GM23338 (cell line): ENCODE measurements at regions not wholly inside any gene's neighbourhood (a gene's known extent, or its start where the extent isn't known, plus 50 kb on each side); places are given as distances from the start of the nearest gene placed in this dataset.

Experiments used
- ATAC-seq: fragments of 200-7000 bp; cut with Tn5 transposase; 3 replicates; pipeline ENCODE4 v1.9.1; 2020
- DNase-seq: peaks from one replicate; pipeline ENCODE4 v3.0.0-alpha.2; 2015; ENCODE audit warnings: low spot score
- H2AFZ ChIP-seq: fragments of 200-600 bp; sonication (generic); 2 replicates; pipeline ENCODE4 v1.8.0; 2016; ENCODE audit warnings: antibody characterized with exemption, mild to moderate bottlenecking, moderate library complexity
- H3F3A ChIP-seq: fragments of 200-600 bp; sonication (generic); replicated peaks from 2 replicates; pipeline ENCODE4 v1.8.0; 2017; ENCODE audit warnings: antibody characterized with exemption, mixed run types, low read depth
- H3K27ac ChIP-seq: fragments of 200-600 bp; sonication (generic); 2 replicates; pipeline ENCODE4 v1.6.1; 2016; ENCODE audit warnings: low read depth
- H3K27me3 ChIP-seq: fragments of 200-600 bp; sonication (generic); 2 replicates; pipeline ENCODE4 v1.8.0; 2016; ENCODE audit warnings: mild to moderate bottlenecking, mixed run types, moderate library complexity; ENCODE audit not compliant: insufficient read depth
- H3K36me3 ChIP-seq: fragments of 200-600 bp; sonication (generic); 2 replicates; pipeline ENCODE4 v1.8.0; 2016; ENCODE audit warnings: mild to moderate bottlenecking; ENCODE audit not compliant: insufficient read depth
- H3K4me1 ChIP-seq: fragments of 200-600 bp; sonication (generic); 2 replicates; pipeline ENCODE4 v1.8.0; 2016; ENCODE audit warnings: mild to moderate bottlenecking, moderate library complexity; ENCODE audit not compliant: insufficient read depth
- H3K4me2 ChIP-seq: fragments of 200-600 bp; sonication (generic); 2 replicates; pipeline ENCODE4 v1.7.1; 2017; ENCODE audit warnings: mixed run types
- H3K4me3 ChIP-seq: fragments of 200-600 bp; sonication (generic); 2 replicates; pipeline ENCODE4 v1.6.1; 2016; ENCODE audit warnings: mixed run types
- H3K79me2 ChIP-seq: fragments of 200-600 bp; sonication (generic); replicated peaks from 2 replicates; pipeline ENCODE4 v1.8.0; 2017; ENCODE audit warnings: mild to moderate bottlenecking; ENCODE audit not compliant: insufficient read depth
- H3K9me2 ChIP-seq: fragments of 200-600 bp; sonication (generic); 2 replicates; pipeline ENCODE4 v1.8.0; 2017; ENCODE audit not compliant: insufficient read depth
- H4K20me1 ChIP-seq: fragments of 200-600 bp; sonication (generic); replicated peaks from 2 replicates; pipeline ENCODE4 v1.8.0; 2017; ENCODE audit warnings: mild to moderate bottlenecking; ENCODE audit not compliant: insufficient read depth
- H3K27ac Mint-ChIP-seq: 2 replicates; pipeline ENCODE4 v1.8.0; 2020; ENCODE audit warnings: inconsistent platforms, mild to moderate bottlenecking, moderate library complexity, mixed read lengths
- H3K27me3 Mint-ChIP-seq: 3 replicates; pipeline ENCODE4 v1.8.0; 2022; ENCODE audit warnings: low read depth, mild to moderate bottlenecking, moderate library complexity, mixed read lengths, inconsistent platforms; ENCODE audit not compliant: insufficient read depth, poor library complexity
- H3K36me3 Mint-ChIP-seq: 3 replicates; pipeline ENCODE4 v1.8.0; 2021; ENCODE audit warnings: low read depth, mild to moderate bottlenecking, inconsistent platforms, moderate library complexity, mixed read lengths
- H3K4me1 Mint-ChIP-seq: 3 replicates; pipeline ENCODE4 v1.8.0; 2020; ENCODE audit warnings: mild to moderate bottlenecking, inconsistent platforms, mixed read lengths
- H3K4me3 Mint-ChIP-seq: 3 replicates; pipeline ENCODE4 v1.8.0; 2021; ENCODE audit warnings: moderate library complexity, mild to moderate bottlenecking, inconsistent platforms, mixed read lengths
- H3K9me3 Mint-ChIP-seq: 3 replicates; pipeline ENCODE4 v1.8.0; 2020; ENCODE audit warnings: moderate library complexity, mild to moderate bottlenecking, inconsistent platforms, mixed read lengths
- CREB1 ChIP-seq: fragments of 250-450 bp; sonication (Bioruptor Pico); IDR thresholded peaks from 2 replicates; pipeline ENCODE4 v1.5.0; 2020; ENCODE audit warnings: low read depth, mild to moderate bottlenecking, moderate library complexity
- EZH2phosphoT487 ChIP-seq: fragments of 200-600 bp; sonication (generic); IDR thresholded peaks from one replicate; pipeline ENCODE4 v1.8.1; 2018; ENCODE audit warnings: antibody characterized with exemption; ENCODE audit not compliant: unreplicated experiment
- JUNB ChIP-seq: IDR thresholded peaks from one replicate; pipeline ENCODE4 v1.6.1; 2016; ENCODE audit warnings: antibody characterized with exemption; ENCODE audit not compliant: unreplicated experiment
- REST ChIP-seq: IDR thresholded peaks from one replicate; pipeline ENCODE4 v1.6.1; 2018; ENCODE audit warnings: antibody characterized with exemption; ENCODE audit not compliant: unreplicated experiment
- ZNF331 ChIP-seq: fragments of 250-450 bp; sonication (Bioruptor Pico); IDR thresholded peaks from 2 replicates; pipeline ENCODE4 v1.5.0; 2020; ENCODE audit warnings: low read depth, mild to moderate bottlenecking, moderate library complexity

GRCh38 chr10:71060476-71061426 lies 151.6 kb upstream of the UNC5B start (continued):
- no peak for TF ChIP-seq REST
- TF ChIP-seq ZNF331 (CRISPR knock-in tag) = no peak
- no peak for TF ChIP-seq CREB1 (CRISPR knock-in tag)

- no peak overlapping the region for H3K4me3 Mint-ChIP-seq
- H3F3A ChIP-seq = no peaks in the 10 kb centered on the region
- ATAC-seq (no peak), DNase-seq (no peak)
- H3K4me2 ChIP-seq = no peak overlapping the region
- no peaks in the 10 kb centered on the region for H3K27me3 ChIP-seq
- H3K4me1 ChIP-seq = no peaks in the 10 kb centered on the region
- no peak for TF ChIP-seq REST
- no peak overlapping the region for H3K27ac Mint-ChIP-seq
- H3K79me2 ChIP-seq = no peaks in the 10 kb centered on the region
- peaks cover 13% of the 10 kb centered on the region for H3K4me1 Mint-ChIP-seq
- no peak overlapping the region for H2AFZ ChIP-seq
- H3K27ac ChIP-seq = no peak overlapping the region
- H4K20me1 ChIP-seq = no peaks in the 10 kb centered on the region
- H3K27me3 Mint-ChIP-seq = peaks cover 16% of the 10 kb centered on the region
- no peak overlapping the region for H3K4me3 ChIP-seq
- H3K36me3 Mint-ChIP-seq = no peaks in the 10 kb centered on the region
- H3K36me3 ChIP-seq = no peaks in the 10 kb centered on the region
- H3K9me2 ChIP-seq = no peaks in the 10 kb centered on the region
- H3K9me3 Mint-ChIP-seq = no peaks in the 10 kb centered on the region
These were observed 150.9 kb upstream of the UNC5B start for GRCh38 chr10:71061472-71061871.

- Histone ChIP-seq H3K9me2 (no peaks in the 10 kb centered on the region), H3F3A (no peaks in the 10 kb centered on the region), H3K27me3 (no peaks in the 10 kb centered on the region), H3K79me2 (no peaks in the 10 kb centered on the region), H4K20me1 (no peaks in the 10 kb centered on the region), H3K4me2 (no peak overlapping the region), H3K27ac (no peak overlapping the region), H3K4me1 (no peaks in the 10 kb centered on the region), H2AFZ (no peak overlapping the region), H3K4me3 (no peak overlapping the region), H3K36me3 (no peaks in the 10 kb centered on the region)
- no peak overlapping the region for H3K4me3 Mint-ChIP-seq
- H3K4me1 Mint-ChIP-seq = peaks cover 13% of the 10 kb centered on the region
- DNase-seq = no peak
- no peak for ATAC-seq
- peaks cover 13% of the 10 kb centered on the region for H3K27me3 Mint-ChIP-seq
- TF ChIP-seq REST = no peak
- TF ChIP-seq JUNB = no peak
- TF ChIP-seq EZH2phosphoT487 = no peak
- H3K36me3 Mint-ChIP-seq = no peaks in the 10 kb centered on the region
- H3K9me3 Mint-ChIP-seq = no peaks in the 10 kb centered on the region
- no peak overlapping the region for H3K27ac Mint-ChIP-seq
These were observed 150.2 kb upstream of the UNC5B start for GRCh38 chr10:71062156-71062555.
